ENCODE measurements at regions not wholly inside any gene's neighbourhood (a gene's known extent, or its start where the extent isn't known, plus 50 kb on each side); places are given as distances from the start of the nearest gene placed in this dataset.
"Not testable (repeated sequence)": the region's sequence is repeated elsewhere in the genome, so short reads cannot be mapped to it uniquely, and the experiment has no call there.

DNA sequence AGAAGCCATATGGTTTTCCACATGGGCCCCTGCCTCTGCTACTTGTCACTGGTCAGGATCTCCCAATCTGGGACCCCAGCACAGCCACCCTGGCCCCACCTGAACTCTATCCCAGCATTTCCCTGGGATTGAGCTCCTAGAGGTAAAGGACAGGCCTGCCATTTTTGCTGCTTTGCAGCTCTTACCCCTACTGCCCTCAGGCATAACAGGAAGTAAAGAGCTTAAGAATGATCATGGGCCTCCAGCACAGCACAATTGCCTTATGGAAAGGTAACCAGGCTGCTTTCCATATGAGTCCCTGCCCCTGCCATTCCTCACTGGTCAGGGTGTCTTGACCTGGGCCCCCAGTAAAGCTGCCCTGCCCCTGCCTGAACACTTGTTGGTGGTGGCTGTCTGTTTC lies 196.6 kb upstream of the XIST start:
- Mint-ChIP-seq H3K27me3 (ENCODE audit: low read depth) (no peaks in the 10 kb centered on the region), H3K9me3 (peaks cover 13% of the 10 kb centered on the region), H3K27ac (no peak overlapping the region), H3K4me1 (no peaks in the 10 kb centered on the region), H3K36me3 (peaks cover 6% of the 10 kb centered on the region; the same call in 1 of the 2 replicates), H3K4me3 (no peak overlapping the region)
- ChIA-PET POLR2A (no interaction called here), CTCF (no interaction called here)
- DNase-seq (ENCODE audit: low spot score): no peak
- no peak for ATAC-seq
- TF ChIP-seq, protein P1, sequence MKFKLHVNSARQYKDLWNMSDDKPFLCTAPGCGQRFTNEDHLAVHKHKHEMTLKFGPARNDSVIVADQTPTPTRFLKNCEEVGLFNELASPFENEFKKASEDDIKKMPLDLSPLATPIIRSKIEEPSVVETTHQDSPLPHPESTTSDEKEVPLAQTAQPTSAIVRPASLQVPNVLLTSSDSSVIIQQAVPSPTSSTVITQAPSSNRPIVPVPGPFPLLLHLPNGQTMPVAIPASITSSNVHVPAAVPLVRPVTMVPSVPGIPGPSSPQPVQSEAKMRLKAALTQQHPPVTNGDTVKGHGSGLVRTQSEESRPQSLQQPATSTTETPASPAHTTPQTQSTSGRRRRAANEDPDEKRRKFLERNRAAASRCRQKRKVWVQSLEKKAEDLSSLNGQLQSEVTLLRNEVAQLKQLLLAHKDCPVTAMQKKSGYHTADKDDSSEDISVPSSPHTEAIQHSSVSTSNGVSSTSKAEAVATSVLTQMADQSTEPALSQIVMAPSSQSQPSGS (CRISPR knock-in tag; IDR thresholded peaks at IDR 0.05; ENCODE audit: borderline replicate concordance, low read depth): no peak
- TF ChIP-seq, protein P2, sequence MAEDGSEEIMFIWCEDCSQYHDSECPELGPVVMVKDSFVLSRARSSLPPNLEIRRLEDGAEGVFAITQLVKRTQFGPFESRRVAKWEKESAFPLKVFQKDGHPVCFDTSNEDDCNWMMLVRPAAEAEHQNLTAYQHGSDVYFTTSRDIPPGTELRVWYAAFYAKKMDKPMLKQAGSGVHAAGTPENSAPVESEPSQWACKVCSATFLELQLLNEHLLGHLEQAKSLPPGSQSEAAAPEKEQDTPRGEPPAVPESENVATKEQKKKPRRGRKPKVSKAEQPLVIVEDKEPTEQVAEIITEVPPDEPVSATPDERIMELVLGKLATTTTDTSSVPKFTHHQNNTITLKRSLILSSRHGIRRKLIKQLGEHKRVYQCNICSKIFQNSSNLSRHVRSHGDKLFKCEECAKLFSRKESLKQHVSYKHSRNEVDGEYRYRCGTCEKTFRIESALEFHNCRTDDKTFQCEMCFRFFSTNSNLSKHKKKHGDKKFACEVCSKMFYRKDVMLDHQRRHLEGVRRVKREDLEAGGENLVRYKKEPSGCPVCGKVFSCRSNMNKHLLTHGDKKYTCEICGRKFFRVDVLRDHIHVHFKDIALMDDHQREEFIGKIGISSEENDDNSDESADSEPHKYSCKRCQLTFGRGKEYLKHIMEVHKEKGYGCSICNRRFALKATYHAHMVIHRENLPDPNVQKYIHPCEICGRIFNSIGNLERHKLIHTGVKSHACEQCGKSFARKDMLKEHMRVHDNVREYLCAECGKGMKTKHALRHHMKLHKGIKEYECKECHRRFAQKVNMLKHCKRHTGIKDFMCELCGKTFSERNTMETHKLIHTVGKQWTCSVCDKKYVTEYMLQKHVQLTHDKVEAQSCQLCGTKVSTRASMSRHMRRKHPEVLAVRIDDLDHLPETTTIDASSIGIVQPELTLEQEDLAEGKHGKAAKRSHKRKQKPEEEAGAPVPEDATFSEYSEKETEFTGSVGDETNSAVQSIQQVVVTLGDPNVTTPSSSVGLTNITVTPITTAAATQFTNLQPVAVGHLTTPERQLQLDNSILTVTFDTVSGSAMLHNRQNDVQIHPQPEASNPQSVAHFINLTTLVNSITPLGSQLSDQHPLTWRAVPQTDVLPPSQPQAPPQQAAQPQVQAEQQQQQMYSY (CRISPR knock-in tag; IDR thresholded peaks at IDR 0.05): no peak
- no peak for TF ChIP-seq ETV6 (CRISPR knock-in tag; IDR thresholded peaks at IDR 0.05)
- no peak for TF ChIP-seq CREB1 (CRISPR knock-in tag; IDR thresholded peaks at IDR 0.05)
- no peak for TF ChIP-seq FOXJ3 (CRISPR knock-in tag; IDR thresholded peaks at IDR 0.05; ENCODE audit: borderline replicate concordance)
- no peak for TF ChIP-seq ZNF416 (CRISPR knock-in tag; IDR thresholded peaks at IDR 0.05)
- TF ChIP-seq KAT7 (CRISPR knock-in tag; IDR thresholded peaks at IDR 0.05; ENCODE audit: borderline replicate concordance): no peak
- TF ChIP-seq, protein P3, sequence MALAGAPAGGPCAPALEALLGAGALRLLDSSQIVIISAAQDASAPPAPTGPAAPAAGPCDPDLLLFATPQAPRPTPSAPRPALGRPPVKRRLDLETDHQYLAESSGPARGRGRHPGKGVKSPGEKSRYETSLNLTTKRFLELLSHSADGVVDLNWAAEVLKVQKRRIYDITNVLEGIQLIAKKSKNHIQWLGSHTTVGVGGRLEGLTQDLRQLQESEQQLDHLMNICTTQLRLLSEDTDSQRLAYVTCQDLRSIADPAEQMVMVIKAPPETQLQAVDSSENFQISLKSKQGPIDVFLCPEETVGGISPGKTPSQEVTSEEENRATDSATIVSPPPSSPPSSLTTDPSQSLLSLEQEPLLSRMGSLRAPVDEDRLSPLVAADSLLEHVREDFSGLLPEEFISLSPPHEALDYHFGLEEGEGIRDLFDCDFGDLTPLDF (CRISPR knock-in tag; IDR thresholded peaks at IDR 0.05): no peak
- no peak for TF ChIP-seq ZNF423 (CRISPR knock-in tag; IDR thresholded peaks at IDR 0.05)

DNA sequence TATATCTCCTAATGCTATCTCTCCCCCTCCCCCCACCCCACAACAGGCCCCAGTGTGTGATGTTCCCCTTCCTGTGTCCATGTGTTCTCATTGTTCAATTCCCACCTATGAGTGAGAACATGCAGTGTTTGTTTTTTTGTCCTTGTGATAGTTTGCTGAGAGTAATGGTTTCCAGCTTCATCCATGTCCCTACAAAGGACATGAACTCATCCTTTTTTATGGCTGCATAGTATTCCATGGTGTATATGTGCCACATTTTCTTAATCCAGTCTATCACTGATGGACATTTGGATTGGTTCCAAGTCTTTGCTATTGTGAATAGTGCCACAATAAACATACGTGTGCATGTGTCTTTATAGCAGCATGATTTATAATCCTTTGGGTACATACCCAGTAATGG lies 181.6 kb upstream of the XIST start:
- ATAC-seq; H3K4me3 Mint-ChIP-seq; CTCF ChIA-PET; POLR2A ChIA-PET; H3K27me3 Mint-ChIP-seq (ENCODE audit: low read depth); DNase-seq (ENCODE audit: low spot score); H3K27ac Mint-ChIP-seq; H3K4me1 Mint-ChIP-seq: not testable (repeated sequence)
- H3K36me3 Mint-ChIP-seq: peaks cover 46% of the 10 kb centered on the region
- peaks cover 31% of the 10 kb centered on the region for H3K9me3 Mint-ChIP-seq

DNA sequence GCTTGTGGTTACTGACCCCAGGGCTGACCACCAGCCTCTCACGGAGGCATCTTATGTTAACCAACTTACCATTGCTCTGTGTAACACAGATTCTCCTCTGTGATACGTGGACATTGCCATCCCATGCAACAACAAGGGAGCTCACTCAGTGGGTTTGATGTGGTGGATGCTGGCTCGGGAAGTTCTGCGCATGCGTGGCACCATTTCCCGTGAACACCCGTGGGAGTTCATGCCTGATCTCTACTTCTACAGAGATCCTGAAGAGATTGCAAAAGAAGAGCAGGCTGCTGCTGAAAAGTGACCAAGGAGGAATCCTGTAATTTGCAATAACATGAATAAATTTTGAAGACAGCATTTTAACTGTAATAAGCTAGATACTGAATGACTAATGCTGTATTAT lies 179.0 kb upstream of the XIST start:
- H3K4me3 Mint-ChIP-seq; CTCF ChIA-PET; H3K27me3 Mint-ChIP-seq (ENCODE audit: low read depth); DNase-seq (ENCODE audit: low spot score); H3K27ac Mint-ChIP-seq; POLR2A ChIA-PET; H3K4me1 Mint-ChIP-seq; ATAC-seq: not testable (repeated sequence)
- H3K36me3 Mint-ChIP-seq: peaks cover 26% of the 10 kb centered on the region
- H3K9me3 Mint-ChIP-seq: peaks cover 17% of the 10 kb centered on the region

DNA sequence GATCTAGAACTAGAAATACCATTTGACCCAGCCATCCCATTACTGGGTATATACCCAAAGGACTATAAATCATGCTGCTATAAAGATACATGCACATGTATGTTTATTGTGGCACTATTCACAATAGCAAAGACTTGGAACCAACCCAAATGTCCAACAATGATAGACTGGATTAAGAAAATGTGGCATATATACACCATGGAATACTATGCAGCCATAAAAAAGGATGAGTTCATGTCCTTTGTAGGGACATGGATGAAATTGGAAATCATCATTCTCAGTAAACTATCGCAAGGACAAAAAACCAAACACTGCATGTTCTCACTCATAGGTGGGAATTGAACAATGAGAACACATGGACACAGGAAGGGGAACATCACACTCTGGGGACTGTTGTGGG lies 178.3 kb upstream of the XIST start:
- H3K27me3 Mint-ChIP-seq (ENCODE audit: low read depth); H3K4me3 Mint-ChIP-seq; CTCF ChIA-PET; DNase-seq (ENCODE audit: low spot score); ATAC-seq; H3K4me1 Mint-ChIP-seq; POLR2A ChIA-PET; H3K27ac Mint-ChIP-seq: not testable (repeated sequence)
- Mint-ChIP-seq H3K9me3 (peaks cover 16% of the 10 kb centered on the region), H3K36me3 (peaks cover 30% of the 10 kb centered on the region)

DNA sequence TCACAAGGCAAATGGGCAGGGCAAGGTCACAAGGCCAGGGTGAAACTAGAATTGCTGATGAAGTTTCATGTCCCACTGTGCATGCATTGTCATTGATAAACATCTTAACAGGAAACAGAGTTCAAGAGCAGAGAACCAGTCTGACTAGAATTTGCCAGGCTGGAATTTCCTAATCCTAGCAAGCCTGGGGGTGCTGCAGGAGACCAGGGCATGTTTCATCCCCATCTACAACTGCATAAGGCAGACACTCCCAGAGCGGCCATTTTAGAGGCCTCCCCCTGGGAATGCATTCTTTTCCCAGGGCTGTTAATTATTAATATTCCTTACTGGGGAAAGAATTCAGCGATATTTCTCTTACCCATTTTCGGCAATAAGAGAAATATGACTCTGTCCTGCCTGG lies 172.6 kb upstream of the XIST start:
- Mint-ChIP-seq H3K9me3 (peaks cover 48% of the 10 kb centered on the region), H3K27ac (peak overlapping the region; percentile 53; the same call in 1 of the 2 replicates), H3K36me3 (peaks cover 52% of the 10 kb centered on the region)
- H3K27me3 Mint-ChIP-seq (ENCODE audit: low read depth); POLR2A ChIA-PET; CTCF ChIA-PET; ATAC-seq; DNase-seq (ENCODE audit: low spot score); H3K4me3 Mint-ChIP-seq; H3K4me1 Mint-ChIP-seq: not testable (repeated sequence)
